ENCODE measurements at regions not wholly inside any gene's neighbourhood (a gene's known extent, or its start where the extent isn't known, plus 50 kb on each side); places are given as distances from the start of the nearest gene placed in this dataset.

- no peak overlapping the region for H3K4me3 ChIP-seq (ENCODE audit: low read depth, low read length)
- TF ChIP-seq CTCF (conservative IDR thresholded peaks at IDR 0.05; ENCODE audit: low read depth, low read length) = no peak
- no peak for DNase-seq (ENCODE audit: low read depth)
Observed at GRCh38 chr16:86682219-86682904, 104.0 kb downstream of the FOXL1 start.

DNA sequence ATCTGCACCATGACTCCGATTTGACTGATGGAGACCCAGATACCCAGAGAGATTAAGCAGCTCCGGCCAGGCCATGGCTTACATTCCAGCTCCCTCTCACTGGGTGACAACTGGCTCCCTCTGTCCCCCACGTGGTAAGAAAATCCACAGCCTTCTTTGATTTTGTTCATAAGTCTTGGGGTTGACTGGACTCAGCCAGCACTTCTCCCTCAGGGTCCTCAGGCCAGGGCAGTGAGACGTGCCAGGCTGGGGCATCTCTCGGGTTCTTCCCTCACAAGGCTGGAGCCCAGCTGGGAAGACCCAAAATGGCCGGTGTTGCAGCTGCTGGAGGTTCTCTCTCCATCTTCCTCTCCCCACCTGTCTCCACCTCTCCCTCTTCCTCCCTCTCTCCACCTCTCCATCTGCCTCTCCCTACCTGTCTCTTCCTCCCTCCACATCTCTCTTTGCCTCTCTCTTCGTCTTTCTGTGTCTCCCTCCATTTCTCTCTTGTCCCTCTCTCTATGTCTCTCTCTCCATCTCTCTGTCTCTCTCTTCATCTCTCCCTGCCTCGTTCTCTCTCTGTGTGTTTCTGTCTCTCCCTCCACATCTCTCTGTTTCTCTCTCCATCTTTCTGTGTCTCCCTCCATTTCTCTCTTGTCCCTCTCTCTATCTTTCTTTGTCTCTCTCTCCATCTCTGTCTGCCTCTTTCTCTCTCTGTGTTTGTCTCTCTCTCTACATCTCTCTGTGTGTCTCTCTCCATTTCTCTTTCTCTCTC lies 105.3 kb downstream of the FOXL1 start:
- TF ChIP-seq CTCF (conservative IDR thresholded peaks at IDR 0.05; ENCODE audit: low read depth, low read length) = no peak
- no peak for DNase-seq (ENCODE audit: low read depth)

DNA sequence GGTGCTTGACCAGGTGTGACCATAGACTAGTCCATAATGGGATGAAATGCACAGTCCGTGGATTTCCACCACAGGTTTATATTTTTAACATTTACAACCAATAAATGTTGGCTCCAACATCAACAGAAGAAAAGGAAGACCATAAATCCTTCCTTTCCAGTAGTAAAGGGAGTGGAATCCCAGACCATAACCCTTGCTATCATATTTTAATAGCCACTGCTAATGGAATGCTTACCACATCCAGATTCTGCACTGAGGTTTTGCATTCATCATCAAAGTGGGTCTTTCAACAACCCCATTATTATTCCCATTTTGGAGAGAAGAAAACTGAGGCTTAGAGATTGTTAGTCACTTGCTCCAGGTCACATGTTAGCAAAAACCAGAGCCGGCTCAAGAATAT lies 106.7 kb downstream of the FOXL1 start:
- TF ChIP-seq CTCF (conservative IDR thresholded peaks at IDR 0.05; ENCODE audit: low read depth, low read length) = no peak
- no peak for DNase-seq (ENCODE audit: low read depth)
- H3K4me3 ChIP-seq (ENCODE audit: low read depth, low read length) = no peak overlapping the region

More for the DNA sequence above, 105.3 kb downstream of the FOXL1 start:
- no peak overlapping the region for H3K4me3 ChIP-seq (ENCODE audit: low read depth, low read length)

GRCh38 chr16:86690970-86691369 lies 112.6 kb downstream of the FOXL1 start:
- no peak for DNase-seq (ENCODE audit: low read depth)
- no peak overlapping the region for H3K4me3 ChIP-seq (ENCODE audit: low read depth, low read length)
- no peak for TF ChIP-seq CTCF (conservative IDR thresholded peaks at IDR 0.05; ENCODE audit: low read depth, low read length)

GRCh38 chr16:86692426-86692825 lies 114.1 kb downstream of the FOXL1 start:
- no peak overlapping the region for H3K4me3 ChIP-seq (ENCODE audit: low read depth, low read length)
- DNase-seq (ENCODE audit: low read depth) = no peak
- TF ChIP-seq CTCF (conservative IDR thresholded peaks at IDR 0.05; ENCODE audit: low read depth, low read length) = no peak

GRCh38 chr16:86693033-86693432 lies 114.7 kb downstream of the FOXL1 start:
- no peak for TF ChIP-seq CTCF (conservative IDR thresholded peaks at IDR 0.05; ENCODE audit: low read depth, low read length)
- no peak overlapping the region for H3K4me3 ChIP-seq (ENCODE audit: low read depth, low read length)
- DNase-seq (ENCODE audit: low read depth) = no peak
